ENCODE measurements at regions not wholly inside any gene's neighbourhood (a gene's known extent, or its start where the extent isn't known, plus 50 kb on each side); places are given as distances from the start of the nearest gene placed in this dataset.
"Not testable (repeated sequence)": the region's sequence is repeated elsewhere in the genome, so short reads cannot be mapped to it uniquely, and the experiment has no call there.

- no peak for DNase-seq
These were observed 653.3 kb upstream of the PFKP start for GRCh38 chr10:2414039-2414438.

- no peak for DNase-seq
These were observed 657.3 kb upstream of the PFKP start for GRCh38 chr10:2410049-2410448.

GRCh38 chr10:2401459-2401858 lies 664.1 kb upstream of the ADARB2 start:
- DNase-seq = no peak

DNA sequence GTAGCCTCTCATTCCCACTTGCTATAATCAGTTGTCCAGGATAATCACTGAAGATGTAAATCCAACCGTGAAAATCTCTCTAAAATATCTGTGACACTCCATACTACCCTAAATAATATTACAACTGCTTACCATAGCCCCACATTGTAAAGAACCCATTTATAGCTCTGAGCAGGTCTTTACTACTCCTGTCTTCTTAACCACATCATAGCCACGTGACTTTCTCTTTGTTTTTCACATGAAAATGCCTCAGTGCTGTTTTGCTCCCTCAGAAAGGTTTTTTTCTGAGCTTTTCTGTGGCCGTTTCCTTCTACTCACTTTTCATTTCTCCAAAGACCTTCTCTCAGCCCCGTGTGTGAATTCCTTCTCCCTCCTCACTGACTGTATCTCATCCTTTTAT lies 662.2 kb upstream of the ADARB2 start:
- no peak for DNase-seq

DNA sequence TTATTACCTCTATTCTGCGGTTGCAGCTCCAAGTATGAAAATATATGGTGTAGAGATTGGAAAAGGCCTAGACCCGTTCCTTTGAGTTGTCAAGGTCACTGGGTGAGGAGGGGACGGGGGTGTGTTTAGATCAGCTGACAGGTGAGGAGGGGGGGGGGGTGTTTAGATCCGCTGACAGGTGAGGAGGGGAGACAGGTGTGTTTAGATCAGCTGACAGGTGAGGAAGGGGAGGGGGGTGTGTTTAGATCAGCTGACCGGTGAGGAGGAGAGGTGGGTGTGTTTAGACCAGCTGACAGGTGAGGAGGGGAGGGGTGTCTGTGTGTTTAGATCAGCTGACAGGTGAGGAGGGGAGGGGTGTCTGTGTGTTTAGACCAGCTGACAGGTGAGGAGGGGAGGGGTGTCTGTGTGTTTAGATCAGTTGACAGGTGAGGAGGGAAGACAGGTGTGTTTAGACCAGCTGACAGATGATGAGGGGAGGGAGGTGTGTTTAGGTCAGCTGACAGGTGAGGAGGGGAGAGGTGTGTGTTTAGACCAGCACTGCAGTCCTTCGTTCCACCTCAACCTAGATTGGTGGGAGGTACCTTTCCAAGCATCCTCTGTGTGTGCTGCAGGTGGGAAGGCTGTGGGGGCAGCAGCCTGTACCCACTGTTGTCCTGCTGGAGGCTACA lies 655.0 kb upstream of the ADARB2 start:
- DNase-seq = no peak

DNA sequence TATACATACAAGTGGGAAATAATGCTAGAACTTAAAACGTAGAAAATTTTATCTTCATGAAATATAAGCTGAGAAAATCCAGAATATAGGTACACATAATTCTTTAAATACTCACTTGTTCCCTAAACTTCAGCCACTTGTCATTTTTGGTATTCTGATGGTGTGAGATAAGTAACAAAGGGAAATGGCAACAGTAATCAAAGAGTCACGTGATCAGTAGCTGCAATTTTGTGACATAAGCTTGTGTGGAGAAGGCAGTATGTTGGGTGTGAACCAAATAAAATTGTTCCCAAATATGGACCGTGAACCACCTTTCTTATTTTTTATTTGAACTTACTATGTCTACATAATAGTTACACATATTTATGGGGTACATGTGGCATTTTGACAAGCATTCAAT lies 650.3 kb upstream of the ADARB2 start:
- no peak for DNase-seq

- no peak for DNase-seq
These were observed 649.9 kb upstream of the ADARB2 start for GRCh38 chr10:2387261-2387660.

DNA sequence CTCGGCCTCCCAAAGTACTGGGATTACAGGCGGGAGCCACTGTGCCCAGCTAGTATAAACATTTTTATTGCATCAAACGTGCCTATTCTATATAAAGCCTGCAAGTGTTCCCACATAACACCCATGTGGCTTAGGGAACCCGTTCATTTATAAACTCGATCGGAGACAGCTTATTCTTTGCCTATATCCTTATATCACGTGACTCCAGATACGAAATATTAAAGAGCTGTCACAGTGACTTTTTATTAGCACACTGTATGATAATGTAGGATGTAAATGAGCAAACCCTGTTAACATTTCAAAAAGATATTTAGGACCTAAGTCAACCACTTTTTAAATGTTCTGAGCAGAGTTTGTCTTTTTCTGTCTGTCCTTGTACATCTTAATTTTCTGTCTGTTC lies 642.9 kb upstream of the ADARB2 start:
- no peak for DNase-seq

DNA sequence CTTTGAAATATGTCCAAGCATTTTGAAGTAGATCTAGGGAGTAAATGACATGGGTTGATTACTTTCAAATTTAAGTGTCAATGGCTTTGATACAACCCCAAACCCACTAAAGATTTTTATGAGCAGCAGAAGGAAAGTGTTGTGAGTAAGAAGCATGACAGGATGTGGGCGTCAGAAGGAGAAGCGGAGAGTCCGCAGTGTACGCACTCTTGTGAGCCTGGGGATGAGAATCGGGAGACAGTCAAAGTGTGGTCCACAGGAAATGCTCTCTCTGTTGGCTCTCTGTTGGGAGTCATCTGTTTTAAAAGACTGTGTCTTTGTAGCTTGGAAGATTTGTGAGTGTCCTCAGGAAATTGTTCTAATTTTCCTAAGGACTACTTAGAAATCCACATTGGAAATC lies 629.8 kb upstream of the ADARB2 start:
- no peak for DNase-seq

GRCh38 chr10:2366264-2366931 lies 629.1 kb upstream of the ADARB2 start:
- no peak for DNase-seq

GRCh38 chr10:2362331-2362730 lies 625.0 kb upstream of the ADARB2 start:
- no peak for DNase-seq

DNA sequence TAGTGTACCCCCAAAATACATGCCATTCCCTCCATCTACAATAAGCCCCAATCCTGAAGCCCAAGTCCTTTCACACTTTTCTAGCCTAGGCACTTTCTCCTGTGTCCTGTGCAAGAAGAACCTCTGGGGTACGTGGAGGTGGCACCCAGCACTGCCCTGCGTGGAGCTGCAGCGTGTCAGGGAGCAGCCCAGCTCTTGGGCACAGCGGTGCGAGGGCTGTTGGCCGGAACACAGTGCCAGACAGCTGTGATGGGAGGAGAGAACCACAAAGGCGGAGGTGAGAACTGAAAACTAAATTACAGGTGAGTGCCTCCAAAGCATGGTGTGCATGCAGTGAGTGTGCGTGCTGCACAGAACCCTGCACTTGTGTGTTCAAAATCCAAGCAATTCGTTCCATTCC lies 621.3 kb upstream of the ADARB2 start:
- DNase-seq = no peak

- DNase-seq = no peak
These were observed 619.3 kb upstream of the ADARB2 start for GRCh38 chr10:2356670-2357069.

DNA sequence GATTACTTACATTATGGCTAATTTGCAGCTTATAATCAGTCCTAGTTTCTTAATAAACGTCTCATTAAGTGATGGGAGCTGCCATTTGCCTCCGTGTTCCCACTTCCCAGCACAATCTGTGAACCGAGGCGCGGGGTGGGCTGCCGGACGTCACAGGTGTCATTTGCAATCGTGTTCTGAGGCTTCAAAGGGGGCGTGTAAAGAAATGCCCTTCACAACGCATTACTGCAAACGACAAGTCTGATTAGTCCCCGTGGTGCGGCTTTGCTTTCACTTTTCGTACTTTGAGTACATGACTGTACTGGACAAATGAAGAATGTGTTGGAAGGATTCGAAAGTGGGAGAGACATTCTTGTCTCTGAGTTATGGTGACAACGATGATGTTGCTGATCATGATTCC lies 614.2 kb upstream of the ADARB2 start:
- no peak for DNase-seq

DNA sequence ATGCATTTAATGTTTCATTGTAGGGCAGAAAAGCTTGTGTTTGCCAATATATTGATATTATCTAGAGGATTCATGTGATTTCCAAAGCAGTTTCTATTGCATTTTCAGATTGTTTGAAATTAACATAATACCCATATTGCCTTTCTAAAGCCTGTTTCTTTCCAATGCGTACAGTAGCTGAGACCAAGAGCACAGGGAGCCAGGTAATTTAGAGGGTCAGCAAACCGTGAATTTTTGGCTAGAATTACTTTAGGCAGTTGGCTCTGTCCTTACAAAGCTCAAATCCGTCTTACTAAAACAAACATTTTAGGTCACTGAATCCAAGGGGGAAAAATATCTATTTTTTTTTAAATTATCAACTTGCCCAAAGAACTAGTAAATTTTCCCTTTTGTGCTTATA lies 604.9 kb upstream of the ADARB2 start:
- no peak for DNase-seq

GRCh38 chr10:2340831-2341647 lies 603.7 kb upstream of the ADARB2 start:
- DNase-seq = no peak

DNA sequence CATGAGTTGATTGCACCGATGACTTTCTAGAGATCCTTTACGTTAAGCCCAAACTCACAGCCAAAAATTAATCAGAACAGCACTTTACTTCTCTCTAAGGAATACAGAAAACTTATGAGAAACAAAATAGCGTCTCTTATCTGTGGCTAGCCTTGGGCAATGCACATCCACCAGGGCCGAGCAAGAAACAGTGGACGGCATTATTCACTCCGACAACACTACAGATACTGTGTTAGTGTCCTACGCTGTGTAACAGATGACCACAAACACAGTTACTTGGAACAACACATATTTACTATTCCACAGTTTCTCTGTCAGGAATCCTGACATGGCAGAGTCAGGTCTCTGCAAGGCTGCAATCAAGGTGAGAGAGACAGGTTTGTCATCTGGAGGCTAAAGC lies 598.3 kb upstream of the ADARB2 start:
- no peak for DNase-seq

DNA sequence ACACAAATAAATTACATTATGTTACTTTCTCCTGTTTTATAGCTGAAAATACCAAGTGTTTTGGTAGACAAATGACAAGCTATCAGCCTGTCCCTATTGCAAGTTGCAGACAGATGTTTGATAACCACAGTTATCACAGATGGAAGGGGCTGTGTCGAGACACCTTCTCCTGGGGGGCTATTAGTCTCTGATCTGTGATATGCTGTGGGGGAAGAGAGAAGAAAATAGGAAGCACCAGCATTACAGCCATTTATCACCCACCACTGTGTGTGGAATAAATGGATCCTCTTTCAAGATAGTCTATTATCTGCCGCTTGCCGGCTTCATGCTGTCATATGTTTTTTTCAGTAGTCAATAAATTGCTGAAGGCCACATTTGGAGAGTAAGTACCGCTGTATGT lies 597.2 kb upstream of the ADARB2 start:
- DNase-seq = no peak

DNA sequence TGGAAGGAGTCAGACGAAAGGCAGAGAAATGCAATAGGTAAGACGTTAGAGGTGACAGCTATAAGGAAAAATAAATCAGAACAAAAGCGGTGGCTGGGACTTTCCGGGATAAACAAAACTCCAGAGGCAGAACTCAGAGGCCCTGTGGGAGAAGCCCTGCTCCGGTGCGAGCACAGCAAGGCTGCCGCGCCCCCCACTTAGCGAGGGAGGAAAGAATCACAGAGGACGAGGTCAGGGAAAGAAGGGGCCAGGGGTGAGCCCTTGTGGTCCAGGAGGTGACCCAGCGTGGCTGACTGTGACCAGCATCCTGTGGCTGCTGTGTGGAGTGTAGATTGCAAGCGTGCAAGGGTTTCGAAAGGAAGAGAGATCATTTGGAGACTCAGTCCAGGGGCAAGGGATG lies 591.8 kb upstream of the ADARB2 start:
- no peak for DNase-seq

- no peak for DNase-seq
These were observed 589.1 kb upstream of the ADARB2 start for GRCh38 chr10:2326411-2326810.

DNA sequence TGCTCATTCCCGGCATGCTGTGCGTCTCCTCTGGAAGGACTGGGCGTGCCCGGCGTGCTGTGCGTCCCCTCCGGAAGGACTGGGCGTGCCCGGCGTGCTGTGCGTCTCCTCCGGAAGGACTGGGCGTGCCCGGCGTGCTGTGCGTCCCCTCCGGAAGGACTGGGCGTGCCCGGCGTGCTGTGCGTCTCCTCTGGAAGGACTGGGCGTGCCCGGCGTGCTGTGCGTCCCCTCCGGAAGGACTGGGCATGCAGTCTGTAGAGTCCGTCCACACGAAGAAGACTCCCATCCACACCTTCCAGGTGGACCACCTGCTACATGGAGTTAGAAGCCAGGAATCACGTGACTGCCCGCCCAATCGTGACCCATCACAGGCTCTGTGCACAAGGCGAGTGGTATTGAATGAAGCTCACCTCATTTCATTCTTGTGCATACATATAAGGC lies 577.7 kb upstream of the ADARB2 start:
- not testable (repeated sequence) for DNase-seq

DNA sequence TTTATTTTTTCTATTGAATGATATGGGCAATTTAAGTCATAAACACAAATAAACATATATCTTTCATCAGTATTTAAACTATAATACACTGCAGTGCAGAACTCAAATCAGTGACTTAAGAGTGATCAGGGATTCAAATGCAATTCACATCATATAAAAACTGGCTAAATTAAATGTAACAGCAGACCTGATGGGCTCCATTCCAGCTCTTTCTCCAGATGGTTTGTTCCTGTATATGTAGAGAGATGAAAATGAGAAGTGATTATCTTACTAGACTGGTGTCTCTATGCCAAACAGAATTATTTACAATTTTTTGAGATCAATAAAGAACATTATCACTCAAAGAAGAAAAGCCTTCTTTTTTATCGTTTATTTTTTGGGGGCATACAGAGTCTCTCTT lies 568.8 kb upstream of the ADARB2 start:
- DNase-seq = no peak

DNA sequence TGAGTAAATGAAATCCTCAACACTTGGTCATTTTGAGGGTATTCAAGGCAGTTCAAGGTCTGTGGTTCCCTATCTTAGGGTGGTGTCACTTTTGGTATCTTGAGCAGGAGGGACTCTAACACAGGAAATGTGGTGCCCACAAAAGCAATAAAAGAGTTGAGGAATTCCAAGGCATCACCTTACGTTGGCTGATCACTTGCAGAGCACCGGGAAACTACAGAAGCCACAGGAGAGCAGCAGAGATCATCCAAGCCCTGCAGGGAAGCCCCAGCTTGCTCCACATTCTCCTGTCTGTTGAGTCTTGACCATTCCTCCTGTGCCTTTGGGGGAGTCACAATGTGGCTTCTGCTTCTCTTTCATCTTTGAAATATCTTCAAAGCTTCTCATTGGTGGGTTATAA lies 565.8 kb upstream of the ADARB2 start:
- DNase-seq = no peak

DNA sequence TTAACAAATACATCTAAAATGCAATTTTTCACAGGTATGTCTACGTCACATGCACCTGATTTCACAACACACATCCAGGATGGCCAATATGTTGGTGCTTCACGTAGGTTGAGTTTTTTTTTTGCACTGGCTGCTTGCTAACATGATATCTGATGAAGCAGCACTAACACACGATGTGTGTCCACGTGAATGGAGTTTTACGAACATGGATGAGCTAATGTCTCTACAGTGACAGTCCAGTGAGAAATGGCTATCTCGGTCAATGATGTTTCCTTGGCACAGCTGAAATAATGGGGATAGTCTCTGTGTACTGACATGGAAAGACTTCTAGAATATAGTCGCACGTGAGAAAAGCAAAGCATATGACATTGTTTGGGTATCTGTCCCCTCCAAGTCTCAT lies 563.9 kb upstream of the ADARB2 start:
- DNase-seq = no peak

Measured in activated CD4-positive, CD25-positive, alpha-beta regulatory T cell treated with anti-CD3 and anti-CD28 coated beads, Interleukin-2, amount 50 U/mL, for 72 hours (primary cell).